EL (cell line): ENCODE measurements at regions not wholly inside any gene's neighbourhood (a gene's known extent, or its start where the extent isn't known, plus 50 kb on each side); places are given as distances from the start of the nearest gene placed in this dataset.

Experiments
- DNase-seq: peaks from one replicate; pipeline ENCODE4 v3.0.0-alpha.2; 2016

DNA sequence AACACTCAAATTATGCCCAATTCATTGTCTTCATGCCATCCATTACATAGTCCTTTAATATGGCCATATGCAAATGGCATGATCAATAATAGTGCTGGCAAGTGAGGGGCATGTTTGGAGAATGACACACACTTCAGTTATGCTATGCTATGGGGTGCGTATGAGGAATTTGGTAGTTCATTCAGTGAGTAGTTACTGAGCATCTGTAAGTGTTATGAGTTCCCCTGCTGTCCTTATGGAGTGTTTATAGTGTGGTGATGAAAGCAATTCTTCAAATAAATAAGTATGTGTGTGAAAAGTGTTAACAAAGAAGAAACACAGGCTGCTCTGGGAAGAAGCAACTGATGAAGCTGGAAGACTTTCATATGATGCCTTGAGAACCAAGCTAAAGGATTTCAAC, 383.7 kb upstream of the SLC14A2 start:
- DNase-seq = peak; percentile 28

DNA sequence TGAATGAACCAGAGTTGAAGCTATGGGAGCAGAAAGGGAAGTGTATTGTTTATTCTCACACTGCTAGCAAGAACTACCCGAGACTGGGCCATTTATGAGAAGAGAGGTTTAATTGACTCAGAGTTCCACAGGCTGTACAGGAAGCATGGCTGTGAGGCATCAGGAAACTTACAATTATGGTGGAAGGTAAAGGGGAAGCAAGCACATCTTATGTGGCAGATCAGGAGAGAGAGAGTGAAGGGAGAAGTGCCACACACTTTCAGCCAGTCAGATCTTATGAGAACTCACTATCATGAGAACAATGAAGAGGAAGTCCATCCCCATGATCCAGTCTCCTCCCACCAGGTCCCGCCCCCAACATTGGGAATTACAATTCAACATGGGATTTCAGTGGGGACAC, 383.2 kb upstream of the SLC14A2 start:
- DNase-seq = no peak

DNA sequence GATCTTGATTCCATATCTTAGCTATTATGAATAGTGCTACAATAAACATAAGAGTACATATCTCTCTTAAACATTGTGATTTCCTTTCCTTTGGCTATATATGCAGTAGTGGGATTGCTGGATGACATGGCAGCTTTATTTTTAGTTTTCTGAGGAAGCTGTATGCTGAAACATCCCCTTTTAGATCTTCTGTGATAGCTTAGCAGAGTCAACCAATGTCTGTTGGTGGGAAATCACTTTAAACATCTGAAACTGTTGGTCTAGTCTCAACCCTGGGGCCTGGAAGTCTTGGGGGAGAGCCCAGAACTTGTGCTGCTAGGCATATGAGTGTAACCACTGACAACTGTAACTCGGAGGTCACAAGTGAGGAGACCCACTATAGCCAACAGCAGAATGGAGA, 378.6 kb upstream of the SLC14A2 start:
- DNase-seq = no peak

DNA sequence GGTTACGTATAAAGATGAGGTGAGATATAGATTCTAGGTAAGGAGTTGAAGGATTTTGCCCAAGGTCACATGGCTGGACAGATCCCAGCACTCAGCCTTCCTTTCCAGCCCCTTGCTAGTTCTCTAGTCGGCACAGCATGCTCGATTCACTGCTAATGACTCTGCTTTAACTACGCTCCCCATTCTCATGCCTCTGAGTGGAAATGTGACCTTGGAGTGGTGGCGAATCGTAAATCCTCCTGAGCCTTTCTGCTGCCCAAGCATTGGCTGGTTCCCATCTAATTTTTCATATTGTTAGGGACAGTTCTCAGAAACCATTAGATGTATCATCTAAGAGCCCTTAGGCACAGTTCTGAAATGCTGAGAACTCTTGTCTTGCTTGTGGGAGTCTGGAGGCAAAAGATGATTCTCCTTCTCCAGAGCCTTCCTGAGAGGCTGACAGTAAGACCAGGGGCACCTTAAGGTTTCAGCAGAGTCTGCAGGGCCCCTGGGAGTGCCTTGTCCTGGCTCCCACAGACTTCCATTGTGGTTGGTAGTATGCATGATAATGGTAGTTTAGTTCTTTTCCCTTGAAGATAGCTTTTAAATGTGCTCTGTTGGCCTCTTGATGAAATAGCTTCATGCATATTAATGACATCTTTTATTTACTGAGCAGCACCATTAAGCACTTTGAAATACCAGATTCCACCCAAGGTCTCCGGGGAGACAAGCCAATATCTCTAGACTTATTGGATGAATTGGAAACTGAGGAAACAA, 377.8 kb upstream of the SLC14A2 start:
- DNase-seq = no peak

DNA sequence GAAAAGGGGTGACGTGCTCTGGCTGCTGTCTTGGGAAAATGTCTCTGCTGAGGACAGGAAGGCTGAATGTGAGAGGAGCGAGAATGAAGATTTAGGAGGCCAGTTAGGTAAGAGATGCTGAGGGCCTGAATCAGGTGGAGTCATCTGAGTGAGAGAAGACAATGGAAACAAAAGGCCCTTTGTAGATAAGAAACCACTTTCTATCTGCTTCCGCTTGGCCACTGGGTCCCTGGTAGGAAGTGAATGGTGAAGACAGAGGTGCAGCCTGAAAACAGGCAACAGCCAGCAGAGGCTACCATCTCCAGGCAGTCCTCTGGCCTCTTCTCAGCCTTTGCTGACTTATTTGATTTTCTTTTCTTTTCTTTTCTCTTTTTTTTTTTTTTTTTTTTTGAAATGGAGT, 374.0 kb upstream of the SLC14A2 start:
- DNase-seq = no peak

DNA sequence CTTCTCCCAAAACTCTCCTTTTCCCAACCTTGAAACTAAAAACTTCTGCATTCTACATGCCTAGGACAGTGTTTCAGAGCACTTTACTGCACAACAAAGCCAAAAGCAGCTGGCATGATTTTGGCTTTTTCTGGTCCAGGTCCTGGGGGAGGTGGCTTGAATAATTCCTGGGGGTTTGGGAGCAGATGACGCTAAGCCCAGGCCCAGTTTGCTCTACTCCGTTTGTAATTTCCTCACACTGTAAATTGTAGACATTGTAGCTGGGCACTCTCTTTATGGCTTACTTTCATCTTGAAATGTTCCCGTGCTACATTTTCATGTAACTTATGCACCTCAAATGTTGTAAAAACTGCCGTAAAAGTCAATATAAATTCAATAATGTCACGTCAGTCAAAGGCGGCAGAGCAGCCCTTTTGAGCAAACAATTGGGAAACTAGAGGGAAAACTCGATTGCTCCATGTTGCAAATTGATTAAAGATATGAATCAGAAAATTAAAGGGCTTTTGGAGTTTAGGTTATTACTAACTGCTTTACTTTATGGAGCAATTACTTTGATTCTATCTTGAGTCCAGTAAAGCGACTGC, 373.2 kb upstream of the SLC14A2 start:
- DNase-seq = no peak

DNA sequence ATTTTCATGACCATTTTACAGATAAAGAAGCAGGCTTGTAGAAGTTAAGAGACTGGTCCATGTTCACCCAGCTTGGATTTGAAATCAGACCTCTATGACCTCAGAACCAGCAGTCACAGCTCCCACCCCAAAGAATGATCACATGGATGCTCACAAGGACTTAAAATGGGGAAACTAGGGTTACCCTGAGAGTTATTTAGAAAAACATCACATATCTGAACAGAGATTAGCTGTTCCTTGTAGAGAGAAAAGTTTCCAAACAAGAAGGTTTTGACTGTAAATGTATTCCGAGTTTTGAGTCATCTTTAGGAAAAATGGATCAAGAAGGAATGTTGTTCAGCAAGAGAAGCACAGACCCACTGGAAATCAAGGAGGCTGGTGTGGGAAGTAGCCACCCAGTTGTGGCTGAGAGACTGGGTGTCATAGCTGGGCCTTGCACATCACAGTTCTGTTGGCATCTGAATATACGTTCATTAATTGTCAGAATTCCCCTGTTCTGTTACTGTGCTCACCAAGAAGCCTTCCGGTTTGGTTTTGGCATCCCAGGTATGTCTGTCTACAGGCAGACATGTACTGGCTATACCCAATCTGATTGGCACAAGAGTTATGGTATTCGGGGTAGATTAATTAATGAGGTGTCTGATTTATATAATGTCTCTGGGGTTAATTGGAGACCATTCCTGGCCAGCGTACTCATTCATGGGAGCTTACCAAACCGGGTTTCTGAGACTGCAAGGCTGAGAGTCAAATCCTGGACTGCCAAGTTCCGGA, 371.8 kb upstream of the SLC14A2 start:
- no peak for DNase-seq

DNA sequence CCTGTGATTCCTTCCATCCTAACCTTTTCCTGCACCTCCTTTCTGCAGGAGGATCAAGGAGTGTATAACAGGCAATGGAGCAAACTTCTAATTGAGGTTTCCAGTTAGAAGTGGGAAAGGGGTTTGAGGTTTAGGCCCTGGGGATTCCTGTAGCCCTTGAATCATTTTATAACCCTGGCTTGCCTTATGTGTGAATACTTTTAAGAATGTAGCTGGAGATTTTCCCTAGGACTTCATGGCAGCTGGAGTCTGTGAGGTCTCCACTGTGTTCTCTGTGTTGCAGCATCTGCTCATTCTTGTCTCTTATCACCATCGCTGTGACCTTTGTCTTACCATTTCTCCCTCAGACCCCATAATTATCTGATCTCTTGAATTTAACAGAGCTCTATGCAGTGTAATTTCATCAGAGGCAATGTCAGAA, 370.2 kb upstream of the SLC14A2 start:
- DNase-seq = no peak

DNA sequence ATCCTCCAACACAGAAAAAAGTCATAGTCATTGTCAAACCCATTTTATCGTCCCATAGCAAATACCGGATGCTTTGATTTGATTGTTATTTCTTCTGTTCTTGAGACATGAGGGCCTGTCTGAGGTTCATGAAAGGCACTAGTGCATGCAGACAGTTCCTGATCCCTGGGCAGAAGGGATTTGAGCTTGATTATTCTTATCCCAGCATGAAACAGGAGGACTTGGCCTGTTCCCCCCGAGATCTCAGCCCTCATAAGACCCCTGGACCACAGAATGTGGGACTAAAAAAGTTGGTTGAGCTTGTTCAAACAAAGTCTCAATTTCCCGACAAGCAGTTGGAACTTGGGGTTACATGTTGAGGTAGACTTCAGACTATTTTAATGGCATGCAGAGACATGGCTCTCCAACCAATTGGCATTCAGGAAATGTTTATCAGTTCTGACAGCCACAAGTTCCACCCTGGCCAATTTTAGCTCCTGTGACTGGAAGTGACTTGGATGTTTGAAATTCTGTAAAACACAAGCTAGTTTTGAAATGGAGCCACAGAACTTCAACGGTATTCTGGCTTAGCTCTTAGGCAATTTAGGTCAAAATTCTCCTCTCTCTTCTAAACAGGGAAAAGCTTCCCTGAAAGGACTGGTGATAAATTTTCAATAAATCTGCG, 366.9 kb upstream of the SLC14A2 start:
- peak; percentile 56 for DNase-seq

DNA sequence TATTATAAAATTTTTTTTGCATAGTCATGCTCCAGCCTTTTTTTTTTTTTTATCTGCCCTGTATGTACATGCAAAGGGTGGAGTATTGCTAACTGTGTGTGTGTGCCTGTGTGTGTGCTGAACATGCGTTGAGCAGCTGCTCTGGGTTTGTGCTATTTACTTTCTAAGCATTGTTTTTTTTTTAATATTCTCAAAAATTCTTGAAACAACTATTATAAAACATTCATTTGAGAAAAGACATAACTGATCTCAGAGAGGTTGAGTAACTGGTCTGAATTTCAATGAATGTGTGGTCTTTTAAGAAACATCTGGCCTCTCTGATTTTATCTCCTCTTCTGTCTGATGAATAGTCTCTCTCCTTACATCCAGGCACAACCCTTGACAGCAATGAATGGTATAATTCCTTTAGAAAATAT, 366.0 kb upstream of the SLC14A2 start:
- DNase-seq = peak; percentile 6

DNA sequence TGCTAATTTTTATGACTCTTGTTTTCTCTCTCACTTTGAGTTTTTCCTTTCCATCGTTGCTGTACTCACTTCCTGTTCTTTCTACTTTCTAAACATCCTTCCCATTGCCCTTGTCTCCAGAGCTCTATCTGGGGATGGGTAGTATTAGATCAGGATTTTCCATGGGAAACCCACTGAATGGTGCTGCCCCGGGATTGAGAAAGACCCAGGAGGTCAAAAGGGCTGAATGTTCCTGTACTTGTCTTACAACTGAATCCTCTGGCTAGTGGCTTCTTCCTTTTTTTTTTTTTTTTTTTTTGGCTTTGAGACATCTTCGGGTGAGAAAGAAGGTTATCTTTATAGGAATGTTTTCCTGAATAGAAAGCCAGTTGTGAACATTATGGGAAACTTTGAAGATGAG, 364.8 kb upstream of the SLC14A2 start:
- no peak for DNase-seq

DNA sequence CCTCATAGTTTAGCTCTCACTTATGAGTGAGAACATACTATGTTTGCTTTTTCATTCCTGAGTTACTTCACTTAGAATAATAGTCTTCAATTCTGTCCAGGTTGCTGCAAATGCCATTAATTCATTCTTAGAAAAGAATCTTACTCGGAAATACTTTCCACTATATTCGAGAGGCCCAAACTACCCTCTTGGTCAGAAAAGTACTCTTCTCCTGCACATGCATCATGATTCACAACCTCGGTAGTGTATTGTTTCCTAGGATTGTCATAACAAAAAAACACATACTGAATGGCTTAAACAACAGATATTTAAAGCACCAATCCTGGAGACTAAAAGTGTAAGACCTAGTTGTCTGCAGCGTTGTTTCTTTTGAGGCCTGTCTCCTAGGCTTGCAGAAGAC, 364.0 kb upstream of the SLC14A2 start:
- DNase-seq = no peak

DNA sequence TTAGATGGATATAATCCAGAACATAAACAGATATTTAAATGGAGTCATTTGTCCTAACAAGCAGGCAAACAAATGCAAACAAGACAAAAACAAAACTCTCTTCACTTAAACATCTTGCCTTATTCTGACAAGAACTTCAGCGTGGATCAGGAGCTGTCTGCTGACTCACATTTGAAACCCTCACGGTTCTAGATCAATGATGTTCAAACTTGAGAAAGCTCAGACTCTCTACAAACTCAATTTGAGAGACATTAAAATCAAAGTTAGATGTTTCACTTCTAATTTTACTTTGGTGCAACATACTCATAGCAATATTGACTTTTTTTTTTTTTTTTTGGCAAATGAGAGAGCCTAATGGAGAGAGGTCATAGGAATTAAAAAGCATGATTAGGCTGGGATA, 362.8 kb upstream of the SLC14A2 start:
- DNase-seq = no peak

DNA sequence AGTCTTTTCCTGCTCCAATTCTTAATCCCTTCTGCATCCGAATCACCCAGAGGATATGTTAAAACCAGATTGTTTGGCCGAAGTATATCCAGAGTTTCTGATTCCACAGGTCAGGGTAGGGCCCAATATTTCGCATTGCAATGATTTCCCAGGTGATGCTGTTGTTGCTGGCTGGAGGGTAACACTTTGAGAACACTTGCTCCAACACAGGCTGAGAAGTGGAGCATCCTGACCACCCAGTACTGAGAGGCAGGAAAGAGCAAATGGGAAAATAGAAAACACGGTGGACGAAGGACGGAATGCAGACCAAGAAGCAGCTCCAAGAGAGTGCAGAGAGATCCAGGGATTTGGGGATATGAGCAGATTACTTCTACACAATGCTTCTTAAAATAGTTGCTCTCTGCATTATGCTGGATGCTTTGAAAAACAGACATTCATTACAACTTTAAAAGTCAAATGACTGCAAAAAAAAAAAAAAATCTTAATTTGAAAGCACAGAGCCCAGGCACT, 362.2 kb upstream of the SLC14A2 start:
- DNase-seq = no peak

DNA sequence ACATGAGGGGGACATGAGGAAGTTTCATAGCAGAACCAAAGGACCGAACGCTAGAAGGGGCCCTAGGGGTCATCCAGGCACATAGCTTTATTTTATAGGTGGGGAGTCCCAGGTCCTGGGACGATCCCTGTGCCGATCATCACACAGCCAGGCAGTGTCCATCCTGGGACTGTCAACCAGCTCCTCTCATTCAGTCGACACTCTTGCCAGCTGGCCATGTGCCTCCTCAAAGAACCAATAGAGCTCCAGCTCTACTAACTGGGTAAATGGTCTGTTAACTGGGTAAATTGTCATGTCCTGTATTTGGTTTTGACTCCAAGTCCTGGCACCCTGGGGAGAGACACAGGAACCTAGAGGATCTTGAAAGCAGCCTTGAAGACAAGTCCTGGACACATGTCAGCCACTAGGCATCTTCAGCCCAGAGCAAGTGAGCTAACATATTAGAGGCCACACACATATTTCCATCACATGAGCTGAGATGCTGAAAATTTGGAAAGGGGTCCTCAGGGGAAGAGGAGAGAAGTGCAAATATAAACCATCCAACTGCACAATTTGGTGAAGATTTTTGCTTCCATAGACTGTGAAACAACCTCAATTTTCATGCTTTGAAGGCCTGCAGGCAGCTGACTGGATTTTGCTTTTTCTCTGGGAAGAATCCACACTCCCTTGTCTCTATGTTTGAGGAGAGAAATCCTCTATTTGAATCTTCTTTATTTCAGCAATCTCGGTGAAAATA, 361.1 kb upstream of the SLC14A2 start:
- no peak for DNase-seq

DNA sequence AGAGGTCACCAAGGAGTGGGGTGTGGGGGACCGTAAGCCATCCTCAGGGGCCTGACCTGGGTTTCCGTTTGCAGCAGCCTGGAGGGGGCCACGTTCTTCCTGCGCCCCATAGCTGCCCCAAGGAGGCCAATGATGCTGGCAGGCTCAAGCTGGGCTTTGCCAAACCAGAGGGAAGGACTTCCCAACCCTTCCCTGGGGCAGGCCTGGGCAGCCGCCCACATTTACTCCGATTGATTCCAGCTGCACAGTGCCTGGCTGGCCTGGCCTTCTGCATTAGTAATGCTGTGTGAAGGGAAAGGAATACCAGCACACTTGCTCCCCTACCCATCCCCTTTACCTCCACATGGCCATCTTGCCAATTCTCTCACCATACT, 360.6 kb upstream of the SLC14A2 start:
- DNase-seq = peak; percentile 53

DNA sequence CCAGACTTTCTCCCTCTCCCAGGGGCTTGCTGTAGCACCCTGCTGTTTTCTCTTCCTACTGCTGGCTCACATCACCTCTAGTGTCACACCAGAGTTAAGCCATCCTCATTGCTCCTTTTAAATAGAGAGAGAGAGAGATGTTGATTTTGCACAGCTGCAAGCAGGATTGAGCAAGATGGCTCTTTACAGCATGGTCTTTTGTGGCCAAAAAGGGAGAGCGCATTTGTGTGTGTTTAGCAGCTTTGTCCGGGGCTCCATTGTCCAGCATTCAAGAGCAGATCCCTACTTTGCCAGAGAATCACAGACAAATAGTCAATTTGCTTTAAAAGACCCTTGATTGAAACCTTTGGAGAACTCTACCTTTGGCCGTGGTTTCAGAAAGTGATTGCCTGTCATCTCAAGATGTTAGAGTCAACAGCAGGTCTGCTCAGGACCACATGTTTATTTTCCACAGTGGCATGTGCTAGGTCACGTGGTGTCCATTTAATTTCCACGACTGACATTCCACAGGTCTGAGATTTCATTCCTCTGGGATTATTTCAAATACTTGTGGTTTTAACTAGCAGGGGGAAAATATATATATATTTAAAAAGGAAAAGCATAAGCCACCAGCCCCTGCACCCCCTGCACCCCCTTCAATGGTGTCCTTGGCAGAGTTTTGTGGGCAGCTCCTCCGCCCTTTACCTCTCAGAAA, 359.9 kb upstream of the SLC14A2 start:
- peak; percentile 94 for DNase-seq

DNA sequence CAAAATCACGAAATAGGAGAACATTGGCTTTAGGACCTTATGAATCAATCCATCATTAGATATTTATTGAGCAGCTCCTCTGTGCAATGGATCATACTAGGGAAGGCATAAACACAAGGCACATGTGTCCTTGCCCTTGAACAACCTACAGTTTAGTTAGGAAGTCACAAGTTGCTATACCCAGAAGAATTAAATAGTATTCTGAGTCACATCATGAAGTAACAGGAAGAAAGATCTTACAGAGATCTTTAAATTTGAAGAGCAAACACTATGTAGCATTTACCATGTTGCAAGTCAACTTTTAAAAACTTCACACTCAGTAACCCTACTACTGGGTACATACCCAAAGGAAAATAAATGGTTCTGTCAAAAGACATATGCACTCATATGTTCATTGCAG, 355.2 kb upstream of the SLC14A2 start:
- no peak for DNase-seq

DNA sequence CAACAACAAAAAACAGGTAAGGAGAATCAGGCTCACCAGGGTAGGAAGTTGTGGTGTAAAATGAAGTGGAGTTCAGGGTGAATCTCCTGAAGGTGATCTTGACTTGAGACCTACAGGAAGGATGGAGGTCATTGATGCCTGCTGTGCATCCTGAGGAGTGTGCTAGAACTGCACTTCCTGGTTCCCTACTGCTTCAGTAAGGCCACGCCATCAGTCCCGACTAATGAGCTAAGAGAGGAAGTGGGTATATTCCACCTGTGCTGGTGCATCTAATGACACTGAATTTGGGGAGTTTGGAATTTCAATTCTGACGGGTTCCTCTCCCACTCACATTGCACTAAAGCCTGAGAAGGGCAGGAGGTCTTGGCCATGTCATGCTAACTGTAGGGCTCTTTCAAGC, 349.3 kb upstream of the SLC14A2 start:
- DNase-seq = no peak

DNA sequence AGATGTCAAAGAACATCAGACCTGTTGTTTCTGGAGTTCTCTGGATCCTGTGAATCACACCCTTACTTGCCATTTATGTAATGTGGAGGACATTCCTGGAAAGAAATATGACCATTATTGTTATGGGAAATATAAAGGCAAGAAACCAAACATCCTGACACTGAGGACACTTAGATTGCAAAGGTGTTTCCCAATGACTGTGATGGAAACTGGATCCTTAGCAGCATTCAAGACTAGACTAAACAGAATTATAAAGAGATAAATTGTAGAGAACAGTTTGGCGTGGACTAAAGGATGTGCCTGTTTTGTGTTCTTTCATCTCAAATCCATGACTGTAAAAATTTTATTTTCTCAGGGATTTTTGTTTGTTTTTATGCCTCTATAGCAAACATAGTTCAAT, 347.7 kb upstream of the SLC14A2 start:
- no peak for DNase-seq

DNA sequence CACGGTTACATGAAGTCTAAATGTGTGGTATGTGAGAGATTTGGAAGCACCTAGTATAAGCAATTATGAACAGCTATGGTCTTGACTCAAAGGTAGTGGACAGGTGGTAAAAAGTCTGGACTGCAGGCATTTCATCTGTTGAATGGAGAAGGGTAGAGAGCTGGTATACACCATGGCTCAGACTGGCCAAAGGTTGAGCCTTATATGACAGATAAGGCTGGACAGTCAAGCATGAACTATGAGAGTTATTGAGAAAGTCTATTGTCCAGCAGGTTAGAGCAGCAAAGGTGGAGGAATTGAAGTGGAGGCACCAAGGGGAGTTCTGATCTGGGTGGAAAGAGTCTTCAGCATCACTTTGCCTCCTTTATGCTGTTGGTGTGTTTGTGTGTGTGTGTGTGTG, 346.7 kb upstream of the SLC14A2 start:
- no peak for DNase-seq

DNA sequence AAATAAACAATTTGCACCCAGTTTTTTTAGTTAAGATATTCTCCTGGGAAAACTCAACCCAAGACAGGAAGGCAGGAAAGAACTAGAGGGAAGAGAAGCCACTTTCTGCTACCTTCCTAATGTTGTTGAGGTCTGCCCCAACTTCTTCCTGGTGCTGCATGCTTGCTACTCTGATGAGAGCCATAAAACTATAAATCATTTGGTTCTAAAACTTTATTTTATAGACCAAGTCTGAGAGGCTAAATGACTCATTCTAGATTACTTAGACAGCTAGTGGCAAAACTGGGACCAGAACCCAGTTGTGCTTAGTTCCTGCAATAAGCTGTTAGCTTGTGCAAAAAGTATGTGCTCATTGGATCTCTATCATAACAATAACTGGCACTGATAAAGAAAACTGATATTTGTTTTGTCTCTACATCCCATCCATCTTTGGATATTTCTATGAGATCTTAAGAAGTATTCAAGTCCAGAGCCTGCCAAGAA, 344.9 kb upstream of the SLC14A2 start:
- no peak for DNase-seq
